Fibroblast of peridontal ligament (primary cell): ENCODE measurements at regions not wholly inside any gene's neighbourhood (a gene's known extent, or its start where the extent isn't known, plus 50 kb on each side); places are given as distances from the start of the nearest gene placed in this dataset.
A peak's percentile ranks its signal among the peaks of the same experiment; 100 is the strongest.

ENCODE experiments used
- DNase-seq: peaks from one replicate; pipeline ENCODE4 v3.0.0-alpha.2; 2010; ENCODE audit errors: extremely low read depth

GRCh38 chr20:58091810-58092209 lies 136.6 kb downstream of the ANKRD60 start:
- DNase-seq = no peak

- no peak for DNase-seq
Measured at GRCh38 chr20:58090161-58090560, 138.3 kb downstream of the ANKRD60 start.

- DNase-seq = no peak
Measured at GRCh38 chr20:58088625-58089024, 139.8 kb downstream of the ANKRD60 start.

- no peak for DNase-seq
Measured at GRCh38 chr20:58088105-58088504, 140.3 kb downstream of the ANKRD60 start.

- no peak for DNase-seq
Measured at GRCh38 chr20:58087562-58087858, 140.9 kb downstream of the ANKRD60 start.

- peak; percentile 66 for DNase-seq
Measured at GRCh38 chr20:58086763-58087561, 141.5 kb downstream of the ANKRD60 start.

- DNase-seq = no peak
Measured at GRCh38 chr20:58084966-58085365, 143.5 kb downstream of the ANKRD60 start.

- no peak for DNase-seq
Measured at GRCh38 chr20:58084566-58084965, 143.9 kb downstream of the ANKRD60 start.

- DNase-seq = peak; percentile 92
Measured at GRCh38 chr20:58081846-58082245, 146.6 kb downstream of the ANKRD60 start.

GRCh38 chr20:58078741-58079522 lies 149.5 kb downstream of the ANKRD60 start:
- peak; percentile 81 for DNase-seq

GRCh38 chr20:58077282-58077681 lies 151.2 kb downstream of the ANKRD60 start:
- no peak for DNase-seq

- DNase-seq = no peak
Measured at GRCh38 chr20:58076405-58076804, 152.0 kb downstream of the ANKRD60 start.

- DNase-seq = no peak
Measured at GRCh38 chr20:58075586-58076345, 152.7 kb downstream of the ANKRD60 start.

GRCh38 chr20:58073945-58074856 lies 154.3 kb downstream of the ANKRD60 start:
- DNase-seq = peak; percentile 50

- DNase-seq = no peak
Measured at GRCh38 chr20:58072695-58073671, 155.5 kb downstream of the ANKRD60 start.

GRCh38 chr20:58071991-58072390 lies 156.5 kb downstream of the ANKRD60 start:
- DNase-seq = no peak

- no peak for DNase-seq
Measured at GRCh38 chr20:58071298-58071697, 157.2 kb downstream of the ANKRD60 start.

GRCh38 chr20:58070664-58071196 lies 157.7 kb downstream of the ANKRD60 start:
- no peak for DNase-seq

GRCh38 chr20:58069796-58070663 lies 158.4 kb downstream of the ANKRD60 start:
- DNase-seq = no peak
